ENCODE measurements at regions not wholly inside any gene's neighbourhood (a gene's known extent, or its start where the extent isn't known, plus 50 kb on each side); places are given as distances from the start of the nearest gene placed in this dataset.

- peak in 1 of 2 donors; percentile 41 for DNase-seq
- peak overlapping the region in 1 of 5 donors; percentile 31 for H3K27ac ChIP-seq
- peak overlapping the region in 1 of 4 donors; percentile 7 for H3K4me3 ChIP-seq
- intact Hi-C loops (cut with DNase I; ENCODE audit: low total_unique reads) = no loop called here
- no peaks in the 10 kb centered on the region for H3K36me3 ChIP-seq
- peaks cover 3 to 89% (median 70%) of the 10 kb centered on the region in 3 donors for H3K27me3 ChIP-seq
- TF ChIP-seq POLR2AphosphoS5 (IDR thresholded peaks at IDR 0.05) (no peak), EP300 (IDR thresholded peaks at IDR 0.05) (no peak), CTCF (IDR thresholded peaks at IDR 0.05) (no peak), POLR2A (IDR thresholded peaks at IDR 0.05) (no peak)
- H3K9me3 ChIP-seq = peaks cover 0 to 11% (median 4%) of the 10 kb centered on the region in 4 donors
- WGBS, 5 donors = 25 to 46% (median 44%) methylated on average over 7 to 13 of the region's 13 CpGs
- peaks cover 7 to 19% (median 13%) of the 10 kb centered on the region in 4 donors for H3K4me1 ChIP-seq
These were observed 160.4 kb downstream of the BRD1 start for GRCh38 chr22:49667236-49667635.

- 70 to 91% (median 81%) methylated on average over 9 to 11 of the region's 11 CpGs for WGBS, 5 donors
- intact Hi-C loops (cut with DNase I; ENCODE audit: low total_unique reads) = no loop called here
- DNase-seq = no peak
- peaks cover 0 to 11% (median 4%) of the 10 kb centered on the region in 4 donors for H3K9me3 ChIP-seq
- no peak overlapping the region for H3K4me3 ChIP-seq
- H3K36me3 ChIP-seq = no peaks in the 10 kb centered on the region
- peaks cover 3 to 89% (median 60%) of the 10 kb centered on the region in 3 donors for H3K27me3 ChIP-seq
- peak overlapping the region in 2 of 5 donors; percentile 26 for H3K27ac ChIP-seq
- TF ChIP-seq POLR2AphosphoS5 (IDR thresholded peaks at IDR 0.05) (no peak), POLR2A (IDR thresholded peaks at IDR 0.05) (no peak), CTCF (IDR thresholded peaks at IDR 0.05) (no peak), EP300 (IDR thresholded peaks at IDR 0.05) (no peak)
- H3K4me1 ChIP-seq = peaks cover 7 to 18% (median 11%) of the 10 kb centered on the region in 4 donors
These were observed 161.4 kb downstream of the BRD1 start for GRCh38 chr22:49666146-49666809.

GRCh38 chr22:49664891-49665290, 162.8 kb downstream of the BRD1 start:
- Histone ChIP-seq H3K4me3 (no peak overlapping the region), H3K4me1 (peaks cover 0 to 4% (median under 1%) of the 10 kb centered on the region in 4 donors), H3K36me3 (no peaks in the 10 kb centered on the region), H3K27ac (no peak overlapping the region), H3K9me3 (peaks cover 0 to 8% (median 4%) of the 10 kb centered on the region in 4 donors), H3K27me3 (peaks cover 0 to 89% (median 46%) of the 10 kb centered on the region in 3 donors)
- 67 to 76% (median 71%) methylated on average over 16 to 18 of the region's 18 CpGs for WGBS, 5 donors
- no peak for DNase-seq
- TF ChIP-seq EP300 (IDR thresholded peaks at IDR 0.05) (no peak), POLR2AphosphoS5 (IDR thresholded peaks at IDR 0.05) (no peak), POLR2A (IDR thresholded peaks at IDR 0.05) (no peak), CTCF (IDR thresholded peaks at IDR 0.05) (no peak)
- intact Hi-C loops (cut with DNase I; ENCODE audit: low total_unique reads) = no loop called here

- intact Hi-C loops (cut with DNase I; ENCODE audit: low total_unique reads) = no loop called here
- Histone ChIP-seq H3K4me3 (no peak overlapping the region), H3K36me3 (no peaks in the 10 kb centered on the region), H3K4me1 (peaks cover 0 to 4% (median 0%) of the 10 kb centered on the region in 4 donors), H3K9me3 (peaks cover 0 to 6% (median 2%) of the 10 kb centered on the region in 4 donors), H3K27me3 (peaks cover 0 to 89% (median 43%) of the 10 kb centered on the region in 3 donors), H3K27ac (no peak overlapping the region)
- no peak for DNase-seq
- 63 to 81% (median 75%) methylated on average over 13 to 21 of the region's 21 CpGs for WGBS, 5 donors
- TF ChIP-seq CTCF (IDR thresholded peaks at IDR 0.05) = no peak
- TF ChIP-seq POLR2AphosphoS5 (IDR thresholded peaks at IDR 0.05) = no peak
- no peak for TF ChIP-seq POLR2A (IDR thresholded peaks at IDR 0.05)
- no peak for TF ChIP-seq EP300 (IDR thresholded peaks at IDR 0.05)
These were observed 163.2 kb downstream of the BRD1 start for GRCh38 chr22:49664371-49664881.
